ENCODE measurements at regions not wholly inside any gene's neighbourhood (a gene's known extent, or its start where the extent isn't known, plus 50 kb on each side); places are given as distances from the start of the nearest gene placed in this dataset.

- no peak overlapping the region for H3K4me3 ChIP-seq (ENCODE audit: low read depth in 2 of 2, low read length in 2 of 2)
- intact Hi-C loops (cut with micrococcal nuclease; ENCODE audit: unreplicated experiment) (no loop called here), in situ Hi-C loops (cut with HindIII; ENCODE audit: low pct_unique_long_range_greater_than_20kb, low sequenced_read_pairs) (no loop called here)
- H3K9me3 ChIP-seq (ENCODE audit: control insufficient read depth, insufficient read depth, low read depth, low read length) = no peaks in the 10 kb centered on the region
- ATAC-seq (no peak), DNase-seq (ENCODE audit: low read depth, low spot score) (no peak)
- no peaks in the 10 kb centered on the region for H3K27me3 ChIP-seq (ENCODE audit: control insufficient read depth, insufficient read depth, low read length)
- H3K36me3 ChIP-seq (ENCODE audit: control insufficient read depth, insufficient read depth, low read length) = no peaks in the 10 kb centered on the region
- BruUV-seq (replicated peaks) = no TSS peak
- ChIA-PET POLR2A (no interaction called here), CTCF (interaction anchor here (0.5 kb wide), 1 partner anchor 569 kb away, joined by 3 read pairs; no protein-coding TSS in a partner anchor)
- no peak overlapping the region for H3K27ac ChIP-seq (ENCODE audit: low read length)
- TF ChIP-seq POLR2AphosphoS5 (IDR thresholded peaks at IDR 0.05; ENCODE audit: low read depth, low read length) (no peak), REST (IDR thresholded peaks at IDR 0.05; ENCODE audit: insufficient read depth in 1 of 2, low read depth in 2 of 2, low read length in 1 of 2) (no peak), TCF7L2 (IDR thresholded peaks at IDR 0.05; ENCODE audit: low read depth, low read length) (no peak), CTCF (IDR thresholded peaks at IDR 0.05) (no peak), SIN3A (IDR thresholded peaks at IDR 0.05; ENCODE audit: borderline replicate concordance, insufficient read depth, low read depth, low read length) (no peak)
- no peaks in the 10 kb centered on the region for H3K4me1 ChIP-seq (ENCODE audit: control insufficient read depth, insufficient read depth, low read length)
Observed at GRCh38 chr4:115687052-115687755, 573.8 kb upstream of the NDST4 start.

- no TSS peak for BruUV-seq (replicated peaks)
Observed at GRCh38 chr4:115678425-115678941, 565.1 kb upstream of the NDST4 start.

More at GRCh38 chr4:115678425-115678941, 565.1 kb upstream of the NDST4 start:
- ChIA-PET POLR2A (no interaction called here), CTCF (interaction anchor here (0.5 kb wide), 1 partner anchor 979 kb away, joined by 7 read pairs; no protein-coding TSS in a partner anchor)
- no peaks in the 10 kb centered on the region for H3K27me3 ChIP-seq (ENCODE audit: control insufficient read depth, insufficient read depth, low read length)
- TF ChIP-seq TCF7L2 (IDR thresholded peaks at IDR 0.05; ENCODE audit: low read depth, low read length) = no peak
- no peak for TF ChIP-seq CTCF (IDR thresholded peaks at IDR 0.05)
- no peak for TF ChIP-seq REST (IDR thresholded peaks at IDR 0.05; ENCODE audit: insufficient read depth in 1 of 2, low read depth in 2 of 2, low read length in 1 of 2)
- no peak for TF ChIP-seq SIN3A (IDR thresholded peaks at IDR 0.05; ENCODE audit: borderline replicate concordance, insufficient read depth, low read depth, low read length)
- no peak for TF ChIP-seq POLR2AphosphoS5 (IDR thresholded peaks at IDR 0.05; ENCODE audit: low read depth, low read length)
- H3K27ac ChIP-seq (ENCODE audit: low read length) = no peak overlapping the region
- intact Hi-C loops (cut with micrococcal nuclease; ENCODE audit: unreplicated experiment) = no loop called here
- ATAC-seq (no peak), DNase-seq (ENCODE audit: low read depth, low spot score) (no peak)
- H3K4me1 ChIP-seq (ENCODE audit: control insufficient read depth, insufficient read depth, low read length) = no peaks in the 10 kb centered on the region
- in situ Hi-C loops (cut with HindIII; ENCODE audit: low pct_unique_long_range_greater_than_20kb, low sequenced_read_pairs) = no loop called here
- H3K4me3 ChIP-seq (ENCODE audit: low read depth in 2 of 2, low read length in 2 of 2) = no peak overlapping the region
- no peaks in the 10 kb centered on the region for H3K9me3 ChIP-seq (ENCODE audit: control insufficient read depth, insufficient read depth, low read depth, low read length)
- H3K36me3 ChIP-seq (ENCODE audit: control insufficient read depth, insufficient read depth, low read length) = no peaks in the 10 kb centered on the region
